HG03565 (cell line): ENCODE measurements at regions not wholly inside any gene's neighbourhood (a gene's known extent, or its start where the extent isn't known, plus 50 kb on each side); places are given as distances from the start of the nearest gene placed in this dataset.
"Not testable (repeated sequence)": the region's sequence is repeated elsewhere in the genome, so short reads cannot be mapped to it uniquely, and the experiment has no call there.

Experiments
- ATAC-seq: cut with Tn5 transposase; IDR thresholded peaks from one replicate; pipeline ENCODE4 v1.9.1; 2021; ENCODE audit warnings: mild to moderate bottlenecking, moderate library complexity; ENCODE audit not compliant: unreplicated experiment

GRCh38 chr6:126949786-126950185 lies 168.7 kb upstream of the RSPO3 start:
- no peak for ATAC-seq

GRCh38 chr6:126955621-126956020 lies 162.8 kb upstream of the RSPO3 start:
- ATAC-seq = no peak

- no peak for ATAC-seq
These were observed 160.8 kb upstream of the RSPO3 start for GRCh38 chr6:126957721-126958120.

GRCh38 chr6:126959765-126960164 lies 158.7 kb upstream of the RSPO3 start:
- no peak for ATAC-seq

- no peak for ATAC-seq
These were observed 155.2 kb upstream of the RSPO3 start for GRCh38 chr6:126963077-126963809.

- no peak for ATAC-seq
These were observed 151.0 kb upstream of the RSPO3 start for GRCh38 chr6:126967296-126968005.

GRCh38 chr6:126976253-126976797 lies 142.1 kb upstream of the RSPO3 start:
- ATAC-seq = no peak

- ATAC-seq = no peak
These were observed 134.7 kb upstream of the RSPO3 start for GRCh38 chr6:126983779-126984178.

- ATAC-seq = not testable (repeated sequence)
These were observed 130.3 kb upstream of the RSPO3 start for GRCh38 chr6:126988125-126988524.

- no peak for ATAC-seq
These were observed 117.8 kb upstream of the RSPO3 start for GRCh38 chr6:127000631-127001030.

GRCh38 chr6:127013865-127014264 lies 104.6 kb upstream of the RSPO3 start:
- no peak for ATAC-seq

- ATAC-seq = no peak
These were observed 102.6 kb upstream of the RSPO3 start for GRCh38 chr6:127015858-127016257.

GRCh38 chr6:127019828-127020227 lies 98.6 kb upstream of the RSPO3 start:
- ATAC-seq = no peak

GRCh38 chr6:127022302-127022701 lies 96.2 kb upstream of the RSPO3 start:
- no peak for ATAC-seq

- ATAC-seq = no peak
These were observed 95.3 kb upstream of the RSPO3 start for GRCh38 chr6:127023001-127023778.

GRCh38 chr6:127026247-127026646 lies 92.2 kb upstream of the RSPO3 start:
- no peak for ATAC-seq

GRCh38 chr6:127030111-127030510 lies 88.4 kb upstream of the RSPO3 start:
- no peak for ATAC-seq

GRCh38 chr6:127030836-127031235 lies 87.6 kb upstream of the RSPO3 start:
- ATAC-seq = no peak

- ATAC-seq = no peak
These were observed 87.0 kb upstream of the RSPO3 start for GRCh38 chr6:127031511-127031910.

GRCh38 chr6:127032971-127033370 lies 85.5 kb upstream of the RSPO3 start:
- no peak for ATAC-seq

- no peak for ATAC-seq
These were observed 66.8 kb upstream of the RSPO3 start for GRCh38 chr6:127051571-127052260.
